GM12878 (cell line): ENCODE measurements at regions not wholly inside any gene's neighbourhood (a gene's known extent, or its start where the extent isn't known, plus 50 kb on each side); places are given as distances from the start of the nearest gene placed in this dataset.

Source experiments
- ATAC-seq: fragments of 200-7000 bp; cut with Tn5 transposase; 3 replicates; pipeline ENCODE4 v1.9.1; 2020; ENCODE audit warnings: mild to moderate bottlenecking, moderate library complexity
- BruUV-seq: library from RNA; stranded (reverse); fragments of 400-500 nt; replicated peaks from 2 replicates; lab custom pipeline; 2021; lab: Mats Ljungman, UMichigan
- CTCF ChIA-PET: fragments of 300-600 bp; sonication (Branson Sonifier 250); formaldehyde crosslinking; extraction: SDS; loops from one replicate; lab custom pipeline; 2021; ENCODE audit warnings: inconsistent platforms; lab: Yijun Ruan, JAX
- POLR2A ChIA-PET: fragments of 350-600 bp; formaldehyde crosslinking; extraction: SDS; loops from one replicate; lab custom pipeline; 2021; ENCODE audit warnings: inconsistent platforms; lab: Charles Lee
- RAD21 ChIA-PET: fragments of 300-600 bp; sonication (Branson Sonifier 250); formaldehyde crosslinking; loops from one replicate; lab custom pipeline; 2023; ENCODE audit warnings: antibody characterized with exemption; ENCODE audit not compliant: unreplicated experiment; lab: Charles Lee
- SMC1A ChIA-PET: fragments of 300-600 bp; sonication (Branson Sonifier 250); formaldehyde crosslinking; loops from one replicate; lab custom pipeline; 2023; ENCODE audit not compliant: unreplicated experiment, uncharacterized antibody; lab: Charles Lee
- DNase-seq: peaks from one replicate; pipeline ENCODE4 v3.0.0-alpha.2; 2011; ENCODE audit warnings: low read depth, low spot score
- FAIRE-seq: peaks from 3 replicates; lab custom pipeline; 2011; peaks lifted over from hg19 to GRCh38; lab: Jason Lieb, UNC
- H2AFZ ChIP-seq: 2 replicates; pipeline ENCODE4 v1.6.0; 2011; ENCODE audit warnings: low read depth, low read length, control low read depth; ENCODE audit not compliant: control insufficient read depth
- H3K27ac ChIP-seq: 2 replicates; pipeline ENCODE4 v1.5.1; 2011; ENCODE audit warnings: control low read depth; ENCODE audit not compliant: control insufficient read depth, insufficient read depth
- H3K27me3 ChIP-seq, 2 experiments: replicated peaks in 1 of 2; 2 replicates each; pipeline versions ENCODE4 v1.6.0 to v1.6.1; 2011; ENCODE audit warnings: low read length in 1 of 2; ENCODE audit not compliant: control insufficient read depth in 2 of 2, insufficient read depth in 2 of 2
- H3K36me3 ChIP-seq, 2 experiments: 2 replicates each; pipeline ENCODE4 v1.5.1; 2011; ENCODE audit warnings: low read length in 1 of 2; ENCODE audit not compliant: control insufficient read depth in 2 of 2, insufficient read depth in 2 of 2
- H3K4me1 ChIP-seq: 2 replicates; pipeline ENCODE4 v1.6.1; 2011; ENCODE audit warnings: mild to moderate bottlenecking, low read length, moderate library complexity, mixed read lengths; ENCODE audit not compliant: control insufficient read depth, insufficient read depth
- H3K4me2 ChIP-seq: 2 replicates; pipeline ENCODE4 v1.6.0; 2011; ENCODE audit warnings: control low read depth; ENCODE audit not compliant: control insufficient read depth, insufficient read depth
- H3K4me3 ChIP-seq: fragments of 200-600 bp; sonication (generic); 2 replicates; pipeline ENCODE4 v1.5.1; 2016
- H3K79me2 ChIP-seq: 2 replicates; pipeline ENCODE4 v1.6.0; 2011; ENCODE audit warnings: low read length; ENCODE audit not compliant: control insufficient read depth, insufficient read depth
- H3K9ac ChIP-seq: 2 replicates; pipeline ENCODE4 v1.8.0; 2011; ENCODE audit warnings: low read length, control low read depth, mixed read lengths; ENCODE audit not compliant: control insufficient read depth, insufficient read depth
- H3K9me3 ChIP-seq: replicated peaks from 3 replicates; pipeline ENCODE4 v1.5.1; 2011; ENCODE audit warnings: mild to moderate bottlenecking, low read length; ENCODE audit not compliant: control insufficient read depth, insufficient read depth
- H4K20me1 ChIP-seq: 2 replicates; pipeline ENCODE4 v1.6.0; 2011; ENCODE audit not compliant: control insufficient read depth, insufficient read depth
- ATF3 ChIP-seq: IDR thresholded peaks from 2 replicates; pipeline ENCODE4 v1.6.1; 2011; ENCODE audit warnings: low read depth, mild to moderate bottlenecking, low read length, moderate library complexity, borderline replicate concordance; ENCODE audit errors: extremely low read depth
- CBFB ChIP-seq: IDR thresholded peaks from 2 replicates; pipeline ENCODE4 v1.6.1; 2016; ENCODE audit warnings: antibody characterized with exemption, low read depth
- HDGF ChIP-seq: fragments of 450-650 bp; IDR thresholded peaks from 2 replicates; pipeline ENCODE4 v1.6.1; 2016; ENCODE audit warnings: antibody characterized with exemption
- IRF5 ChIP-seq: fragments of 450-650 bp; IDR thresholded peaks from 2 replicates; pipeline ENCODE4 v1.6.1; 2017; ENCODE audit warnings: borderline replicate concordance
- MTA3 ChIP-seq: IDR thresholded peaks from 2 replicates; pipeline ENCODE4 v1.6.1; 2012; ENCODE audit warnings: low read length, inconsistent platforms, borderline replicate concordance
- MYB ChIP-seq: fragments of 150-350 bp; IDR thresholded peaks from 2 replicates; pipeline ENCODE4 v1.6.1; 2014; ENCODE audit warnings: mild to moderate bottlenecking, low read depth, low read length, borderline replicate concordance
- PAX5 ChIP-seq: IDR thresholded peaks from 2 replicates; pipeline ENCODE4 v1.6.1; 2011; ENCODE audit warnings: low read depth, low read length, borderline replicate concordance
- PRDM15 ChIP-seq: fragments of 450-650 bp; formaldehyde crosslinking; IDR thresholded peaks from 2 replicates; pipeline ENCODE4 v1.4.0; 2020; ENCODE audit warnings: mild to moderate bottlenecking, moderate library complexity
- REST ChIP-seq: IDR thresholded peaks from 2 replicates; pipeline ENCODE4 v1.6.1; 2012; ENCODE audit warnings: mild to moderate bottlenecking, low read depth, low read length
- YBX1 ChIP-seq: fragments of 450-650 bp; IDR thresholded peaks from 2 replicates; pipeline ENCODE4 v1.6.1; 2016; ENCODE audit warnings: antibody characterized with exemption
- ZBTB11 ChIP-seq: fragments of 450-650 bp; formaldehyde crosslinking; IDR thresholded peaks from 2 replicates; pipeline ENCODE4 v1.5.0; 2022; ENCODE audit warnings: mild to moderate bottlenecking, missing genetic modification characterization
- WGBS: methylation state at CpG from one replicate; pipeline ENCODE4 v1.1.6; 2016; ENCODE audit warnings: low lambda C conversion rate; ENCODE audit not compliant: insufficient replicate concordance, insufficient coverage; ENCODE audit errors: missing lambda C conversion rate; 5-methylcytosine and 5-hydroxymethylcytosine counted together
- in situ Hi-C: fragments of 300-500 bp; cut with MboI; formaldehyde crosslinking; loops from 9 replicates; pipeline ENCODE4 v1.14.3; 2018; ENCODE audit warnings: mixed read lengths
- intact Hi-C: fragments of 100-400 bp; cut with micrococcal nuclease; formaldehyde crosslinking; loops from one replicate; pipeline ENCODE4 v1.14.2; 2022; ENCODE audit not compliant: unreplicated experiment

GRCh38 chr4:14695095-14695845 is 307.0 kb upstream of the CPEB2 start:
- Histone ChIP-seq H2AFZ (no peak overlapping the region), H3K9me3 (no peaks in the 10 kb centered on the region; the same call in 2 of the 3 replicates), H3K27me3 (no peaks in the 10 kb centered on the region), H3K36me3 (no peaks in the 10 kb centered on the region), H3K4me2 (no peak overlapping the region), H3K9ac (no peak overlapping the region), H3K27ac (no peak overlapping the region), H4K20me1 (no peaks in the 10 kb centered on the region), H3K79me2 (no peaks in the 10 kb centered on the region), H3K4me1 (no peaks in the 10 kb centered on the region), H3K4me3 (no peak overlapping the region)
- RAD21 ChIA-PET: no interaction called here
- WGBS: 13% methylated on average over 6 of the region's 6 CpGs
- POLR2A ChIA-PET: no interaction called here
- CTCF ChIA-PET: no interaction called here
- in situ Hi-C loops (no loop called here), intact Hi-C loops (no loop called here)
- no TSS peak for BruUV-seq
- DNase-seq (no peak), FAIRE-seq (no peak), ATAC-seq (no peak)
- SMC1A ChIA-PET: interaction anchor here (0.7 kb wide), 1 partner anchor 379 kb away, joined by 3 read pairs; no protein-coding TSS in a partner anchor
- TF ChIP-seq PRDM15 (CRISPR knock-in tag) (no peak), REST (no peak), MTA3 (no peak), PAX5 (no peak), ZBTB11 (CRISPR knock-in tag) (no peak), MYB (no peak), YBX1 (no peak), ATF3 (no peak), IRF5 (no peak), HDGF (no peak), CBFB (no peak)
